ACHN (cell line): ENCODE measurements at regions not wholly inside any gene's neighbourhood (a gene's known extent, or its start where the extent isn't known, plus 50 kb on each side); places are given as distances from the start of the nearest gene placed in this dataset.

Experiments
- DNase-seq: peaks from one replicate; pipeline ENCODE4 v3.0.0-alpha.2; 2015
- in situ Hi-C: cut with HindIII; loops from 2 replicates; pipeline ENCODE4 v1.10.0; 2017; ENCODE audit warnings: low sequenced_read_pairs, low pct_ligation_motif_present, low pct_unique_long_range_greater_than_20kb

DNA sequence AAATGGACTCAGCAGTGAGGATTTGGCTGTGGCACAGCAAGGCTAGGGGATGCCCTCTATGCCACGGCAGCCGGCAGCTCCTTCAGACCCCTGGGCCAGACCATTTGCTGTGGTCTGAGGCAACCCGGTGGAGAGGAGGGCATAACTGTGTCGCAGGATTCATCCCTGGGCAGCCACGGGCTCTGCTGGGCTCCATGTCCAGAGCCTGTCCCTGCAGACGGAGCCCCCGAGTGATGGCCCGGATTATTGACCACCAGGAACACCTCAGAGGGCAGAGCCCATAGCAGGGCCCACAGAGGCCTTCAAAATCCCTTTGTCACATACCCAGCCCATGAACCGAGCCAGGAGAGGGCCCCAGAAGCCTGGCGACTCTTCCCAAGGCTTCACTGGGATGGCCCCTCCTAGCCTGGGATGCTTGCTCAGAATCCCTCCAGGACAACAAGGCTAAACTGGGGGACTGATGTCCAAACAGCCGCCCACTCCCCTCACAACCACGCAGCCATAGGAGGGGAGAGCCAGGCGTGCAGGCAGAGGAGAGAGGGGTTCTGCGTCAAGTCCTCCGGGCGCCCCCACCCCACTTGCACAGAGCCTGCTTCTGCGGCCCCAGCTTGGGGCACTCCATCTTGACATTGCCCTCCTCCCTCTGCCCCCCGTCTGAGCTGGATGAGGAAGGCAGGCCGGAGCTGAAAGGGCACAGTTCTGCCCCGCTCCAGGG is 68.2 kb upstream of the AFDN start:
- no peak for DNase-seq
- in situ Hi-C loops, result no loop called here

DNA sequence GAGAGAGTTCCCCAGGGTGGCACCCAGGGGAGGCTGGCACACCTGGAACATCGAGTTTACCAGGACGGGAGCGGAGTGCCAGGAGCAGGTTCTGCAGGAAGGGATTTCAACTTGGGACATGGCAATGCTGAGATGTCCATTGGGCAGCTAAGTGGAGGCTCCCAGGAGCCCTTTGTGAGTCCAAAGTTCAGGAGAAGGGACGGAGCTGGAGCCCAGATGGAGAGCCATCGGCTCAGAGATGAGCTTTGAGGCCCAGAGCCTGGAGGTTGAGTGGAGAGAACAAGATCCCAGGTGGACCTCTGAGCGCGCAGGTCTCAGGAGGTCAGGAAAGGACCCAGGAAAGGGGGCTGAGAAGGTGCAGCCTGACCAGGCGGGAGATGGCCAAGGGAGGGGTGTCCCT is 67.5 kb upstream of the AFDN start:
- in situ Hi-C loops, result no loop called here
- DNase-seq, result no peak

DNA sequence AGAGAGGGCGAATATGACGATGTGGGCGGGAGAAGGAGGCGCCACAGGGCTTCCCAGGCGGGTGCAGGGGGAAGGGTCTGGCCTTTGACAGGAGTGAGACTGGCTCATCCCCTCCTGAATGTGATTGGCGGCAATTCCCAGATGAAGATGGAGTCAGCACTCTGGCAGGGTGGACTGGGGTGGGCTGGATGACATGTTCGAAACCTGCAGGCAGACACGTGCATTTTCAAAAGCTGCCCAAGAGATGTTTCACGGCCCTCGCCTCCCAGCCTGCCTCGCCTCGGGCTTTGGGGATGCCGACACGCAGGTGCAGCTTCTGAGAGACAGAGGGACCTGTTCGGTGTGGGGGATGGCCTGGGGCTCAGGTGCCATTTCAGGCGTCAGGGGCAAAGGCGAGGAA is 66.8 kb upstream of the AFDN start:
- in situ Hi-C loops, result no loop called here
- DNase-seq, result no peak

DNA sequence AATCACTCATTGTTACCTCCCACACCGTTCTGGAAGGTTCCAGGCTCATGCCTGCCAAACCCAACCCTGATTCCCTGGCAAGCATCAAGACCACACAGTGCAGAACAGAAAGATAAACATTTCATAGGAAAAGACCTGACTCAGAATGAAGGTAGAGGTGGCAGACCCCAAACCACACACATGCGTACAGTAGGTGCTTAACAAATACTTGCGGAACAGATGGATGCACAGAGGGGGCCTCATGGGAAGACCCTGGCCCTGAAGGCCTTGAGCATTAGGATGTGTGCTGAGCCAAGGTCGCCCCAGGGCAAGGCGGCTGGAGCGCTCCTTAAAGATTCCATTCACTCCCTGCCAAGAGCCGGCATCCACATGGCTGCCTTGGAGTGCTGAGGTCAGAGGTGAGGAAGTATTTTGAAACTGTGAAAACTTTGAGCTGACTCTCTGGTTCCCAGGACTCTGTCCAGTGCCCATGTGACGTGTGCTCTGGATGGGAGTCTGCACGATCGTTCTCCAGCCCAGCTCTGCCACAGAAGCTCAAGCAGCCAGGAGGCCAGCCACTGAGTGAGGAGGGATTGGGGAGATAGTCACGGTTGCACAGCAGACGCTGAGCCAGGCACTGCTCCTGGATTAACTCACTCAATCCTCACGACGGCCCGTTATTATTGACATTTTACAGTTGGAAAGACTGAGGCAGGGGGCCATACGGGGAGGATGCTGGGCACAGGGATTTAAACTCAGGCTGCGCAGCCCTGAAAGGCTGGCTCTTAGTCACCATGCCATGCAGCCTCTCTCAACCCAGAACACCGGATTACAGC is 65.5 kb upstream of the AFDN start:
- no peak for DNase-seq
- in situ Hi-C loops, result no loop called here

DNA sequence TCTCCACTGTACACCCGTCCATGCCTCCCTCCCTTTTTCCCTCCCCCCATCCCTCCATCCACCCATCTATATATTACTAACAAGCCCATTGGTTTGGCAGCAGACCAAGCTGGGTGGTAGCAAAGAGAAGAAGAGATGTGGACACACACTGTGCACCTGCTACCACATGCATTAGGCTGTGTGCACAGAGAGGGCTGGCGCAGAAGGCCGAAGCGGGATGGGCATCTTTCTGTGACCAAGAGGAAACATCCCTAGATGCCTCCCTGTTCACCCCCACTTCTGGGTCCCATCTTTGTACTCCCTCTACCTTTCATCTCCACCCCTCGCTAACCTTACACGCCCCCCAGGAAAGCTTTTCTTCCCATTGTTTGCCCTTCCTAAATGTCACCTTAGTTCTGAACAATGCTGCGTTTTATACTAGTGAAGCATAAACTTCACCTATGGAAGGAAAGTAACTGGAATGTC is 64.9 kb upstream of the AFDN start:
- in situ Hi-C loops, result no loop called here
- no peak for DNase-seq

DNA sequence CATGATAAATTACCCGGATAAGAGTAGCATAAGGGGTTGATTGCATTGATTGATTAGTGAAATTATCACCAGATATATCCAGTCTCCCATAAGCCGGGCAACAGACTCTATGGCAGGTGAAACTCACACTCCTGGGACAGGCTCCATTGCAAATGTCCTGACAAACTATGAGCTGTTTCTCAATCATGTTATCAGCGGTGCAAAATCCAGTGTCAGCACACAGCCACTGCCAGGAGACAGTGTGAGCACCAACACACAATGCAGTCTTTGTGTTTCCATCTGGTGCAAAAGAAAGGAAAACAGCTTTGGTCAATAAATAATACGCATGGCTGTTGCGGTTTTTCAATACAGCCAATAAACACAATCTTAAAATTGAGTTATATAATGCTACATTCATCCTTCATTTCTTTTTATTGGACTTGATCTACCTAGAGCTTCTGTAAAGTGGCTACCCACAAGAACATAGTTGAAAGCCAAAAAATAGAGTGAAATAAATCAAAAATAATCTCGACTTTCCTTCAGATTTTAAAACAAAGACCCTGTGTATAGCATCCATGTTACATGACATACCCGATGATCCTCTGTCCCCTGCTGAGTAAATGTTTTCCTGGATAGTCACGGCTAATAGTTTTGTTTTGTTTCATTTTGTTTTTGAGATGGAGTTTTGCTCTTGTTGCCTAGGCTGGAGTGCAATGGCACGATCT is 64.3 kb upstream of the AFDN start:
- no peak for DNase-seq

DNA sequence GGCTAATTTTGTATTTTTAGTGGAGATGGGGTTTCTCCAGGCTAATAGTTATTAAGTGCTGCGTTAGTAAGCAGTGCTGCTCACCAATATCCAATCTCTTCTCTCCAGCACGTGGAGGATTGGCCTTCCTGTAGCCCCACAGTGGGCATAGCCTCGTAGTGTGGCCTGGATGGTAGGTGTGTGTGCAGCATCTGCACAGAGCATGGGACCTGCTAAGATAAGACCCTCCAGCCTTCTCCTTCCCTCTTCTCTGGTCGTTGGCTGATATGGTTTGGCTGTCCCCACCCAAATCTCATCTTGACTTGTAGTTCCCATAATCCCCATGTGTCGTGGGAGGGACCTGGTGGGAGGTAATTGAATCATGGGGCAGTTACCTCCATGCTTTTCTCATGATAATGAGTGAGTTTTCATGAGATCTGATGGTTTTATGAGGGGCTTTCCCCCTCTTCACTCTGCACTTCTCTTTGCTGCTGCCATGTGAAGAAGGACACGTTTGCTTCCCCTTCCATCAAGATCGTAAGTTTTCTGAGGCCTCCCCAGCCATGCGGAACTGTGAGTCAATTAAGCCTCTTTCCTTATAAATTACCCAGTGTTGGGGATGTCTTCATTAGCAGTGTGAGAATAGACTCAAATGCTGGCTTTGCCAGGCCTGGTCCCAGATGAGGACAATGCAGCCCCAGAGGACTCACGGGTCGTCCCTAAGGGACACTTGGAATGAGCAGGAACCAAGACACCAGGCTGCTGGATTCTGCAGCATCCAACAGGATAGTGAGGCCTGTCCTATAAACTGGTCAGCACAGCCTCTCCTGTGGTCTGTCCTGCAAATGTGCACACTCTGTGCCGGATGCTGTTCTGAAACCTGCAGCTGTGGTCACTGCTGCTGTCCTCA is 63.4 kb upstream of the AFDN start:
- no peak for DNase-seq
- in situ Hi-C loops, result no loop called here

More for the DNA sequence above, 64.3 kb upstream of the AFDN start:
- in situ Hi-C loops, result no loop called here

DNA sequence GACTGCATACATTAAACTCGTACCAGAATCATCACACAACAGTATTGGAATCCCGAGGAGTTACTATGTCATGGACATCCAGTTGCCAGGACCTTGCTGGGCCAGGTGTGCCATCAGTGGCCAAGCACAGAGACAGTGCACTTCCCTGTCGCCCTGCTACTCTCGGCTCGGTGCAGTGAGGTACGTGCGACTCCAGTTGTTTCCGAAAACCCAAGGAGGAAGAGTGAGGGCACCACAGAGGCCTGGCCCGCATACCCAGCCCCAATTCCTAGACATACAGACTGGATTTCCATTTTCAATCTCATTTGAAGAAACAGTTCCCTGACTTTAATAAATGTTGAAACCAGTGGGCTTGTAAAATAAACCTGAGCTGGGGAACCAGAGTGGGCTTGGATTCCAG is 62.5 kb upstream of the AFDN start:
- DNase-seq, result no peak
- in situ Hi-C loops, result no loop called here

DNA sequence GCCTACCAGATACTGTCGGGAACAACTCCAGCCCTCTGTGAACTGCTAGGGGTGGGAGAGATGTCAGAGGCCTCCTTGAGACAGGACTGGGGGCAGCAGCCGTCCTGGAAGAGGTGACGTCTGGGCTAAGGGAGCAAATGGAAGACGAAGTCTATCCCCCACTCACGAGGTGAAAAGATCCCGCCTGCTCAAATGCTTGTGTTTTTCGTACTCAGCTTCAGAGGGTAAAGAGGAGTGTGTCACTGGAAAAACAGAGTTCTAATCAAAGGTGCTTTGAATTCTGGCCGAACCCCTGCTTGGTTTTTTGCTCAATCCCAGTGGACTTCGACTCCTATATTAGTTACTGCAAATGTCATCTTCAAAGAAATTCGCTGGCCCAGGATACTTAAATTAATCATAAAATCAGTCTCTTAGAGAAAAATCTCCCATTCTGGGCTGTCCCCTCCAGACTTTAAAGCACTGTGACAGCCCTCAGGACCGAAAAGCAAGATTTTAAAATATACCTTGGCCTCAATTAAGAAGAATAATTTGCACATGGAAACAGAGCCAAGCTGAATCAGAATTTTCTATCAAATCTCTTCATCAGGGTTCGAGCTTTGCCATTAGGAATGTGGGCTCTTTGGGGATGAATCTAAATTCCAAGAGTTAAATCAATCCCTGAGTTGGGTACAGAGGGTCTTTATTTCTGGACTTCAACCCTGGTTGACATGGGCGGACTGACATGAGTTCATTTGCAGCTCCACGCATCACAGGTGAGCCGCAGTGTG is 61.8 kb upstream of the AFDN start:
- in situ Hi-C loops, result no loop called here
- no peak for DNase-seq

DNA sequence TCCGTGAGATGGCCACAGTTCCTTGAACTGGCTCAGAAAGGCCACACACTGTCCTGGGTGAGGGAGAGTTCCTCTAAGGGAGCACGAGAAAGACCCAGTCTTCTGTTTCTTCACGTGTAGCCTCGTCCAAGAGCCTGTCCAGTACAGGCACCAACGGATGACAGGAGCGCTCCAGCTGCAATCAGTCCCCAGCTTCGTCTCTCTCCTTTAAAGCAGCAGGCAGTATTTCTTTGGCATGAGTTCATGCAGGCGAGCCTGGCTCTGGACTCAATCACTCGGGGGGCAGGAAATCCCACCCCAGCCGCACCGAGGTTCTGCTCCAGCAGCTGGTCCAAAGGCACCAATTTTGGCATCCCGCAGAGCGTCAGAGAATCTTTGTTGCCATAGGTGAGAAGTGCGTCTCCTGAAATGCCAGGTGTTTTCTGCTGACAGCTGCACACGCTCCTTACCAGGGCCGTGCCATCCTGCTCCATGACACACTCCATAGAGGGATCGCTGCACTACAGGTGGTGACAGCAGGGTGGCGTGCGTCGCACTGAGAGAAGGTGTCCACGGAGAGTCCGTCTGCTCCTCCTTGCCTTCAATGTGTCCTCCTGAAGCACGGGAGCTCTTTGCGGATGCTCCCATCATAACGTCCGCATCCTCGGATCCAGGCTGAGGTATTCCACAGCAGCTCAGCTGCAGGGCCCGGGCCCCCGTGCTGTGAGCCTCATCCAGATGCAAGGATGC is 59.6 kb upstream of the AFDN start:
- in situ Hi-C loops, result no loop called here
- no peak for DNase-seq

DNA sequence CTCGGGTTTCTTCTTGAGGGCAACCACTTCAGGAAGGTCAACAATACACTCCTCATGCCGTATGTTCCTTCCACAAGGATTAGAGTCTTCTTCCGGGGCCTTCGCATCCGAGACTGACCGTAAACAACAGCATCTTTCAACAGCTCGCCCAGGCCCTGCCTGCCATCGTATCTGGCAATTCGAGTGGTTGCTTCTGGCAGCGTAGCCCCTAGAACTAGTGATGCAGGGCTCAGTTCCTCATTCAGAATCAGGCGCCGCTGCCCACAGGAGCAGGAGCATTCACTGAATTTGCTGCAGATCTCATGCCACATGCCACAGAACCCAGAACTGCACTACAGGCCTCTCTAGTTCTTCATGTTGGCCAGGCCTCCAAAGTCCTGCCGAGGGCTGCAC is 59.0 kb upstream of the AFDN start:
- no peak for DNase-seq
- in situ Hi-C loops, result no loop called here

DNA sequence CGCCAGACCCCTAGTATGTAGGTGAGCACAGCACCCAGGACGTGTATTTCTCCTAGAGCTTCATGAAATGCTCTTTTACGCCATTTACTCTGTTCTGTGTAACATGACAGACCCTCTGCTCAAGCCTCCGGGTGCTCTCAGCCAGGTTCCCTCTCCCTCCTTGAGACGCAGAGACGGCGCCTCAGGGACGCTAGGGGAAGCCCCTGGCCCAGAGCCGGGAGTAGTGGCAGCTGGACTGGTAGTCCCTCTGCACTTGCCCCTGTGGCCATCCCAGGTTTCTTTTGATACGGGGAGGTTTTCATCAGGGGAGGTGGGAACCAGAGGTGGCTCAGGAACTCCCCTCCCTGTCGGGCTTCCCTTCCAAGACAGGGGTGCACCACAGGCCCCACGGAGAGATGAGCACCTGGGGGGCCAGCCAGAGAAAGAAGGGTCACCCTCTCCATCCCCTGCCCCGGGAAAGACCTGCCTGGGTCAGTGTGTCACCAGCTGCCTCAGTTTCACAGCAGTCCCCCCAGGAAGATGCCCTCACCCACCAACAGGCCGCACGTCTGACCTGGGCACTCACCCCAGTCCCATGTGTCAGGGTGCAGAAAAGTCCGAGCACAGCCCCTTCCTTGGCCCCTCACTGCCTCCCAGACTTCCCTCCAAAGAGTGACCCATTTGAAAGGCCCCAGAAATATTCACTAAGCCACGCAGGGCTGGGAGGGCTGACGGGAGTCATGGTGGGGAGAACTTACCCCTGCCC is 58.1 kb upstream of the AFDN start:
- DNase-seq, result no peak
- in situ Hi-C loops, result no loop called here

DNA sequence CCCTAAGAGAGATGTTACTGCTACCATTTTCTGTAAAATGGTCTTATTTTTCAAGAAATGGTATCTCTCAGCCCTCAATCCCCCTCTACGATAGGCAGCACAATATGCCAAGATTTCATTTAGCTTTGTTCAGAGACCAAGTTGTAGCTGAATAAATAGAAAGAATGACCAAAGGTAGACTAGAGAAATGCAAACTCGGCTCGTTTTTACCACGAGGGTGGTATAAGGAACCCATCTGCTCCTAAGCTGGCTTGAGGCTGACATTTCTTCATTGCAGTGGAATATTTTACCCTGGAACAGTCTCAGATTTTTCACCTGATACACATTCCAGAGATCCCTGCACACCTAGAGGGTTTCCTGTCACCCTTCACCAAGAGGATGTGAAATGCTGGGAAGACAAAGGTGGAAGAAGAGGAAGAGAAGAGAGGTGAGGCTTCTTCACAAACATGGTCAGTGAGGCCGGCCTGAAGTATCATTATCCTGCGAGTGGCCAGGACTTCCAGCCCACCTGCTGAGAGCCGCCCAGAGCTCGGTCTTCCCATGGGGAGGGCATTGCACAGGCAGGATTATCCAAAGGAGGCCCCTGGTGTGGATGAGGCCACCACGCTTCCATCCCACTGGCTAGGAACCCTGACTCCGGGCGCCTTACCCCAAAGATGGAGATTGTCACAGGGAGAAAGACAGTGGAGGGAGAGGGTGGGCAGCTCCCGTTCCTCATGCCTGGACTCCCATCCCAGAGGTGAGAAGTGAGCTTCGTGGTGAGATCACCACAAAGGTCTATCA is 57.1 kb upstream of the AFDN start:
- DNase-seq, result no peak
- in situ Hi-C loops, result no loop called here

DNA sequence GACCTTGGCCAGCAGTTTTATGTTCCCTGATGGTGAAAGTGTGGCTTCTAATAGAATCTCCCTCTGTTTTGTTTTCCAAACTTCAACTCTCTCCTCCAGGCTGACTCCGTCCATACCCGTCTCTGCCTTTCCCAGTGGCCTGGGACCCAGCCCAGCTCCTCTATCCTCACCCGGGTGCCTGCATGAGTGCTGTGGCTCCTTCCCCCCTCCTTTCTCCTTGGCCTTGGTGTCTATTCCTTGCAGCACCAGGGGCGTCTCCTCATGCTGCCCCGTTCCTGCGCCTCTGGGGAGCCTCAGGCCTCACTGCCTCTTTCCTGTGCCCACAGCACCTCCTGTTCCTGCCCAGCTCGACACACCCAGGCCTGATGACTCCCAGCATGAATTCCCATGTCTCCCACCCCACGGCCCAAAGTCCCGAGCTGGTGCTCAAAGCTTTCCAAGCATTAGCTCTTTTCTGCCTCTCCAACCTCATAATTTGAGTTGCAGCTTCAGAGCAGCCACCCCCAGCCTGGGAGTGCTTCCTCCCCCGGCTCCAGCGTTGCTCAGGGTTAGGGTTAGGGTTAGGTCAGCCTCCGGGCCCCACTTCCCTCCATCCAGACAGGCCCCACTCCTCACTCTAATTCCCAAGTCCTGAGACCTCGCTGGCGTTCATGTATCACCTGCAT is 56.3 kb upstream of the AFDN start:
- no peak for DNase-seq
- in situ Hi-C loops, result no loop called here

DNA sequence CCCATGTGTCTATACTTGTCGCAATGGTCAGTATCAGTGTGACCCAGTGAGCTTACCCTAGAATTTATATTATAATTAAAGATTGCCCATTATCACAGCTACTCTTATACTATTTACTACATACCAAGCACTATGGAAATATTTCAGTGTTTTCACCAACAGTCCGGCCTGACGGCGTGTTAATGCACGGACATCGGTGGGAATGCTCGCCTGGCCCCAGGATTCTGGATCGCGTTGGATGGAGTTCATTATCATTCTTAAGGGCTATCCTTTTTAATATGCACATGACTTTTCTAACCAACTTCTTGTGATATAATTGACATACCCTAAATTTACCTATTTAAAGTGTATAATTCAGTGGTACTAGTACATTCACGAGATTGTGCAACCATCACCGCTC is 51.8 kb upstream of the AFDN start:
- DNase-seq, result no peak
- in situ Hi-C loops, result no loop called here
